Body of pancreas (tissue), 4 donors: ENCODE measurements at regions not wholly inside any gene's neighbourhood (a gene's known extent, or its start where the extent isn't known, plus 50 kb on each side); places are given as distances from the start of the nearest gene placed in this dataset. TPM values are rescaled to one million over a fixed set of nuclear protein-coding genes. Genes with fewer than 3 reads are reported as not detected.

Source experiments
- ATAC-seq: fragments of 150-250 bp; one replicate; pipeline ENCODE4 v1.9.1; 2016
- DNase-seq, 4 donors: peaks; one replicate each; pipeline ENCODE4 v3.0.0-alpha.2; 2019
- H3K27ac ChIP-seq, 4 donors: fragments of 200-600 bp; sonication (generic); 1 replicate in 3 of 4; 2 replicates in 1 of 4; pipeline versions ENCODE4 v1.5.1 to v1.6.1; 2016 to 2019; ENCODE audit warnings: mild to moderate bottlenecking in 1 of 4, mixed read lengths in 1 of 4, moderate library complexity in 1 of 4
- H3K27me3 ChIP-seq, 2 donors: fragments of 200-600 bp; sonication (generic); one replicate each; pipeline ENCODE4 v1.6.0; 2016; ENCODE audit warnings: mild to moderate bottlenecking in 1 of 2
- H3K36me3 ChIP-seq, 2 donors: fragments of 200-600 bp; sonication (generic); replicated peaks in 1 of 2; 2 replicates each; pipeline ENCODE4 v1.5.1; 2016; ENCODE audit warnings: low read depth in 2 of 2; ENCODE audit not compliant: insufficient read depth in 1 of 2
- H3K4me1 ChIP-seq: fragments of 200-600 bp; sonication (generic); one replicate; pipeline ENCODE4 v1.6.0; 2016
- H3K4me3 ChIP-seq, 2 donors: fragments of 200-600 bp; sonication (generic); 1 replicate in 1 of 2; 2 replicates in 1 of 2; pipeline ENCODE4 v1.5.1; 2016 to 2019
- H3K9me3 ChIP-seq, 3 donors: fragments of 200-600 bp; sonication (generic); 1 replicate in 2 of 3; 2 replicates in 1 of 3; pipeline ENCODE4 v1.5.1; 2016
- CTCF ChIP-seq, 7 experiments: fragments of 450-650 bp in 4 of 7; fragments of 200-600 bp in 3 of 7; sonication (generic) in 3 of 7; IDR thresholded peaks; one replicate each; pipeline ENCODE4 v1.5.1; 2016 to 2019; ENCODE audit warnings: antibody characterized with exemption in 7 of 7
- POLR2A ChIP-seq, 3 donors: fragments of 450-650 bp; IDR thresholded peaks; one replicate each; pipeline ENCODE4 v1.6.1; 2016; ENCODE audit warnings: antibody characterized with exemption in 3 of 3, mild to moderate bottlenecking in 2 of 3
- WGBS, 2 donors: methylation state at CpG; one replicate each; pipeline ENCODE4 v1.1.5; 2017; 5-methylcytosine and 5-hydroxymethylcytosine counted together
- intact Hi-C: fragments of 100-400 bp; cut with DNase I; formaldehyde crosslinking; loops from one replicate; pipeline ENCODE4 v1.15.1; 2023
- small RNA-seq: library from RNA; depleted of rRNA; stranded (forward); fragments of <200 nt; gene quantifications from one replicate; pipeline ENCODE3, GENCODE V24; 2016

- DNase-seq (no peak), ATAC-seq (no peak)
- intact Hi-C loops: no loop called here
- Histone ChIP-seq H3K27me3 (no peaks in the 10 kb centered on the region), H3K4me3 (no peak overlapping the region), H3K27ac (no peak overlapping the region), H3K36me3 (no peaks in the 10 kb centered on the region), H3K9me3 (no peaks in the 10 kb centered on the region), H3K4me1 (no peaks in the 10 kb centered on the region)
- TF ChIP-seq POLR2A (IDR thresholded peaks at IDR 0.05) (no peak), CTCF (IDR thresholded peaks at IDR 0.05) (no peak)
Measured at GRCh38 chr17:70017941-70018340, 57.1 kb upstream of the KCNJ16 start.

- Histone ChIP-seq H3K9me3 (no peaks in the 10 kb centered on the region), H3K27me3 (no peaks in the 10 kb centered on the region), H3K4me1 (no peaks in the 10 kb centered on the region), H3K36me3 (no peaks in the 10 kb centered on the region), H3K27ac (no peak overlapping the region), H3K4me3 (no peak overlapping the region)
- DNase-seq (no peak), ATAC-seq (no peak)
- intact Hi-C loops: no loop called here
- TF ChIP-seq CTCF (IDR thresholded peaks at IDR 0.05): no peak
- no peak for TF ChIP-seq POLR2A (IDR thresholded peaks at IDR 0.05)
- 88% methylated on average over 5 of the region's 5 CpGs for WGBS, 2 donors
Measured at GRCh38 chr17:70021726-70022125, 53.3 kb upstream of the KCNJ16 start.

GRCh38 chr17:70022175-70022574 is 52.9 kb upstream of the KCNJ16 start:
- no peak for TF ChIP-seq POLR2A (IDR thresholded peaks at IDR 0.05)
- TF ChIP-seq CTCF (IDR thresholded peaks at IDR 0.05): no peak
- no peak for ATAC-seq
- 37 to 67% methylated on average over 3 of the region's 3 CpGs for whole genome bisulfite sequencing, 2 donors
- intact Hi-C loops: no loop called here
- DNase-seq: no peak
- no peaks in the 10 kb centered on the region for H3K36me3 ChIP-seq
- H3K27ac ChIP-seq: no peak overlapping the region
- no peaks in the 10 kb centered on the region for H3K27me3 ChIP-seq
- no peak overlapping the region for H3K4me3 ChIP-seq
- no peaks in the 10 kb centered on the region for H3K9me3 ChIP-seq
- H3K4me1 ChIP-seq: no peaks in the 10 kb centered on the region

- DNase-seq (no peak), ATAC-seq (no peak)
- TF ChIP-seq POLR2A (IDR thresholded peaks at IDR 0.05) (no peak), CTCF (IDR thresholded peaks at IDR 0.05) (no peak)
- Histone ChIP-seq H3K36me3 (no peaks in the 10 kb centered on the region), H3K4me1 (no peaks in the 10 kb centered on the region), H3K27me3 (no peaks in the 10 kb centered on the region), H3K27ac (no peak overlapping the region), H3K4me3 (no peak overlapping the region), H3K9me3 (no peaks in the 10 kb centered on the region)
- WGBS, 2 donors: 85 to 93% methylated on average over 1 of the region's 1 CpG
- intact Hi-C loops: no loop called here
Measured at GRCh38 chr17:70024253-70024652, 50.8 kb upstream of the KCNJ16 start.

Small RNA genes in the stretch of these regions (small RNA-seq; reads per million reads assigned to genes)
- gene AC002545.1 (not detected), gene RF00019 (not detected)
